RWPE1 (cell line): ENCODE measurements at regions not wholly inside any gene's neighbourhood (a gene's known extent, or its start where the extent isn't known, plus 50 kb on each side); places are given as distances from the start of the nearest gene placed in this dataset.
"Not testable (repeated sequence)": the region's sequence is repeated elsewhere in the genome, so short reads cannot be mapped to it uniquely, and the experiment has no call there.

Experiments used
- CTCF ChIA-PET: fragments of 350-600 bp; sonication (Branson Sonifier 250); formaldehyde crosslinking; extraction: SDS; loops from one replicate; lab custom pipeline; 2021; lab: Yijun Ruan, JAX
- POLR2A ChIA-PET: fragments of 400-600 bp; formaldehyde crosslinking; extraction: SDS; loops from one replicate; lab custom pipeline; 2020; ENCODE audit warnings: antibody characterized with exemption; ENCODE audit not compliant: low non-redundant PET; lab: Yijun Ruan, JAX
- DNase-seq: peaks from one replicate; pipeline ENCODE4 v3.0.0; 2012; ENCODE audit warnings: low spot score
- H3K27ac ChIP-seq: fragments of 450-650 bp; 2 replicates; pipeline ENCODE4 v1.5.1; 2017
- TF ChIP-seq, protein P1 (sequence below): fragments of 450-650 bp; conservative IDR thresholded peaks from 2 replicates; pipeline ENCODE4 v1.5.1; 2017; ENCODE audit warnings: low read depth, mild to moderate bottlenecking

DNA sequence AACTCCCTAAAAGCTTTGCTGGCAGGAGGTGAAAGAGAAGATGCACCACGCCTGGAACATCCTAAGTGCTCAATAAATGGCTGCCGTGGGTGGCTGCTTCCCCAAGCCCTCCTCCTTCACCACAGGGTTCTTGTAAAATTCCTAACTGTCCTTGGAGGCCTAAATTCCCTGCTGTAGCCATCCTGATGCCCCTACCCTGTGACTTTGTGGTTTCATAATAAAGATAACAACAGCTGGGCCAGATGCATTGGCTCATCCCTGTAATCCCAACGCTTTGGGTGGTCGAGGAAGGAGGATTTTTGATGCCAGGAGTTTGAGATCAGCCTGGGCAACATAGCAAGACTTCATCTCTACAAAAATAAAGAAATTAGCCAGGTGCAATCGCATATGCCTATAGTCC is 341.8 kb downstream of the ANKRD30A start:
- TF ChIP-seq, protein P1, sequence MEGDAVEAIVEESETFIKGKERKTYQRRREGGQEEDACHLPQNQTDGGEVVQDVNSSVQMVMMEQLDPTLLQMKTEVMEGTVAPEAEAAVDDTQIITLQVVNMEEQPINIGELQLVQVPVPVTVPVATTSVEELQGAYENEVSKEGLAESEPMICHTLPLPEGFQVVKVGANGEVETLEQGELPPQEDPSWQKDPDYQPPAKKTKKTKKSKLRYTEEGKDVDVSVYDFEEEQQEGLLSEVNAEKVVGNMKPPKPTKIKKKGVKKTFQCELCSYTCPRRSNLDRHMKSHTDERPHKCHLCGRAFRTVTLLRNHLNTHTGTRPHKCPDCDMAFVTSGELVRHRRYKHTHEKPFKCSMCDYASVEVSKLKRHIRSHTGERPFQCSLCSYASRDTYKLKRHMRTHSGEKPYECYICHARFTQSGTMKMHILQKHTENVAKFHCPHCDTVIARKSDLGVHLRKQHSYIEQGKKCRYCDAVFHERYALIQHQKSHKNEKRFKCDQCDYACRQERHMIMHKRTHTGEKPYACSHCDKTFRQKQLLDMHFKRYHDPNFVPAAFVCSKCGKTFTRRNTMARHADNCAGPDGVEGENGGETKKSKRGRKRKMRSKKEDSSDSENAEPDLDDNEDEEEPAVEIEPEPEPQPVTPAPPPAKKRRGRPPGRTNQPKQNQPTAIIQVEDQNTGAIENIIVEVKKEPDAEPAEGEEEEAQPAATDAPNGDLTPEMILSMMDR, result no peak
- CTCF ChIA-PET, result no interaction called here
- POLR2A ChIA-PET, result no interaction called here
- DNase-seq, result no peak
- H3K27ac ChIP-seq, result no peak overlapping the region

DNA sequence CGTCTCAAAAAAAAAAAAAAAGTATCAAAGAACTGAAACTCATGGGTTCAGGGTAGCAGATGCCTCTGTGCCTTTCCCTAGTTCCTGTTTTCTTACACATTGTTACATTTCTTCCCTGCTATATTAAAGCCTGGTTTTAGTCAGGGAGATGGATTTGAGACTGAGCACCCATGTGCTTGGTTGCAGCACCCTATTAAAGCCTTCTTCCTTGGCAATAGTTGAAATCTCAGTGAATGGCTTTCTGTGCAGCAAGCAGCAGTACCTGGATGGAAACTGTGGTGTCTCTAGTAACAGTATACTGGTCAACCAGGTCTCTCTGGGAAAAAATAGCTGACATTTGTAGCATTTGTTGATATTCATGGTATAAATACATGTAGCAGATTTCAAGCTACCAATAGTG is 331.1 kb downstream of the ANKRD30A start:
- DNase-seq, result no peak
- no peak overlapping the region for H3K27ac ChIP-seq
- TF ChIP-seq, protein P1, result no peak
- ChIA-PET CTCF (no interaction called here), POLR2A (no interaction called here)

DNA sequence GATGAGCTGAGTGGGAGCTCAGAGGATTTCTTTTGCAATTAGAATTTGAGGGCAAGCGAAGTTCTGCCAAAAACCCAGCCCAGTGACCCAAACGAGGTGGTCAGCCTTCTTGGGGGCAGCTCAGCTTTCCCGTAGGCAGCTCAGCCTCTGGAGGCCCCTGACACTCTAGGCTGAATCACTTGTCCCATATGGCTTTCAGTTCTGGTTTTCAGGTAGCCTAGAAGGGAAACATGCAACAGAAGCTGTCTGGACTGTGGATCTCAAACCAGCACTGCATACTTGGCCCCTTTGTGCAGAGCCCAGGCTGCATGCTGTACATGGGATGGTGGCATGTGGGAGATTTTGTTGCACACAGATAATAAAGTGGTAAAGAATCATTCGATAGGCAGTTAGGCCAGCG is 322.8 kb downstream of the ANKRD30A start:
- H3K27ac ChIP-seq, result no peak overlapping the region
- TF ChIP-seq, protein P1, result no peak
- POLR2A ChIA-PET, result no interaction called here
- CTCF ChIA-PET, result no interaction called here
- no peak for DNase-seq

DNA sequence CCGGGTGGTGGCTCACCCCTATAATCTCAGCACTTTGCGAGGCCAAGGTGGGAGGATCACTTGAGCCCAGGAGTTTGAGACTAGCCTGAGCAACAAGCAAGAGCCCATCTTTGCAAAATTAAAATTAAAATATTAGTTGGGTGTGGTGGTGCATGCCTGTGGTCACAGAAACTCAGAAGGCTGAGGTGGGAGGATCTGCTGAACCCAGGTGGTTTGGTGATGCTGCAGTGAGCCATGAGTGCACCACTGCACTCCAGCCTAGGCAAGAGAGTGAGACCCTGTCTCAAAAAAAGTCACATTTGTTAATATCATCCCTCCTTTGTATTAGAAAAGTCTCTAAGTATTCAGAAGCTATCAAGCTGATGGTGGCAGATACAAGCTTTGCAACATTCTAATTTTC is 317.5 kb downstream of the ANKRD30A start:
- ChIA-PET POLR2A (no interaction called here), CTCF (no interaction called here)

DNA sequence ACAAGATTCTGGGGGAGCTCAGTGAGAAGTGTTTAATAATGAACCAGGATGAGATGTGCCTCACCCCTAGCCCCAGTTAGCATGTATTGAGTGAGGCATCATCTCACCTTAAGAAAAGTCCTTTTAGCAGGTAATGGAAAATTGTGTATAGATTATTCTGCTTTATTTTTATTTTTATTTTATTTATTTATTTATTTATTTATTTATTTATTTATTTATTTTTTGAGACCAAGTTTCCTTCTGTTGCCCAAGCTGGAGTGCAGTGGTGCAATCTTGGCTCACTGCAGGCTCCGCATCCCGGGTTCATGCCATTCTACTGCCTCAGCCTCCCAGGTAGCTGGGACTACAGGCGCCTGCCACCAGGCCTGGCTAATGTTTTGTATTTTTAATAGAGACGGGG is 315.8 kb downstream of the ANKRD30A start:
- DNase-seq, CTCF ChIA-PET, H3K27ac ChIP-seq, POLR2A ChIA-PET: not testable (repeated sequence)

More for the DNA sequence above, 317.5 kb downstream of the ANKRD30A start:
- no peak for DNase-seq
- no peak overlapping the region for H3K27ac ChIP-seq
- TF ChIP-seq, protein P1, result no peak

DNA sequence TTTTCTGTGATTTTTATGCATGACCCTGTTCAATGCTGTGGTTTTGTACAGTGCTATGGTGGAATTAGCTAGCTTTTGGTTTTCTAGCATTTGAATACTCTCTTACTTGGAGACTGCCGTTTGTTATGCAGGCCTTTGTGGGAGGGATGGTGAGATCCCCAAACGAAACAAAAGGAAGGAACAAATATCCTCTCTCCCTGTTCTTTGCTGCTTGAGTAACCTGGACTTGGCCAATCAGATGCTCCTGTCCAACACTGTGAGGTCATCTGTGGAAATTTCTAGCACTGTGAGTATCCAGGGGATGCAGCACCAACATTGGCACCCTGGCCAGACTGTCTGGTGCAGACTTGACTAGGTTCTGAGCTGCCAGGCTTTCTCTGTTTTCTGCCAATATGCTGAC is 314.4 kb downstream of the ANKRD30A start:
- H3K27ac ChIP-seq, result no peak overlapping the region
- CTCF ChIA-PET, result no interaction called here
- POLR2A ChIA-PET, result no interaction called here
- TF ChIP-seq, protein P1, result no peak
- DNase-seq, result no peak

DNA sequence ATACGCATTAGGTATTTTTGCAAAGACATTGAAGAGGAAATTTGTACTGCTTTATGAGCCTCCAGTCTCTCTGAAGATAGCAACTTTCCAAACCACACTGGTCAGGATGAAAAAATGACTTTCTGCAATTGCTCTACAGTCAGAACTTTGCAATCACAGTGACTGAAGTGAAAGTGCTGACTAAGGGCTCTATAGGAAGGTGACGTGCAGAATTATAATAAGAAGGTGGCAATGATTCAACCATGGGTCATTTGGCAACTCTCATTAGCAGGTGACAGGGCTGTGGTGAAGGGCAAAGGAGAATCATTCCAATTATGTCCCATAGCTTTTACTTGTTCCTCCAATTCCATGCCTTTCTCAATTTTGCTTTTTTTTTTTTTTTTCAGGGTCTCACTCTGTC is 311.0 kb downstream of the ANKRD30A start:
- no peak overlapping the region for H3K27ac ChIP-seq
- CTCF ChIA-PET, result no interaction called here
- TF ChIP-seq, protein P1, result no peak
- no peak for DNase-seq
- POLR2A ChIA-PET, result no interaction called here
